ENCODE measurements at regions not wholly inside any gene's neighbourhood (a gene's known extent, or its start where the extent isn't known, plus 50 kb on each side); places are given as distances from the start of the nearest gene placed in this dataset.

DNA sequence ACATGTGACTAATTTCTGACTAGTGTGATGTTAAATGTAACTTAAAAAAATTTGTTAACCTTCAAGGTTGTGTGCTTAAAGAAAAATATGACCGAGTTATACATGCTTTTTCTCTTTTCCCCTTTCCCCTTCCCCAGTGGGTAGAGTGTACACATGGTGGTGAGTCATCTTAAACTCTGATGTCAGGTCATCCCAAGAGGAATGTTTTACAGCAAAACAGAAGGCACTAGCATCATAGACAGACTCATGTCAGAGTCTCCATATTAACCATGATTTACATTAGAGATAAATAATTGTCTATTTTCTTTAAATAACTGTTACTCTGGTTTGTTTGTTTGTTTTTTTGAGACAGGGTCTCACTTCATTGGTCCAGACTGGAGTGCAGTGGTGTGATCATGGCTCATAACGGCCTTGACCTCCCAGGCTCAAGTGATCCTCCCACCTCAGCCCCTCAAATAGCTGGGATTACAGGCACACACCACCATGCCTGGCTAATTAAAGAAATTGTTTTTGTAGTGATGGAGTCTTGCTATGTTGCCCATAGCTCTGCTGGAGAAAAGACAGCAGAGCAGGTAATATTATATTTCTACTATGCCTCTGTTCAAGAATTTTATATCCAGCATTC is 160.4 kb upstream of the PCDH9 start:
- TF ChIP-seq EZH2 (IDR thresholded peaks at IDR 0.05; ENCODE audit: insufficient read depth, poor library complexity, severe bottlenecking) (no peak), EZH2phosphoT487 (IDR thresholded peaks at IDR 0.05; ENCODE audit: insufficient read depth, low read depth) (no peak)

Data from GM23248 (cell line).